HG03469 (cell line): ENCODE measurements at regions not wholly inside any gene's neighbourhood (a gene's known extent, or its start where the extent isn't known, plus 50 kb on each side); places are given as distances from the start of the nearest gene placed in this dataset.
"Not testable (repeated sequence)": the region's sequence is repeated elsewhere in the genome, so short reads cannot be mapped to it uniquely, and the experiment has no call there.

Source experiments
- ATAC-seq: cut with Tn5 transposase; IDR thresholded peaks from one replicate; pipeline ENCODE4 v1.9.1; 2021; ENCODE audit warnings: mild to moderate bottlenecking, moderate library complexity, moderate number of reproducible peaks; ENCODE audit not compliant: unreplicated experiment

GRCh38 chr9:31520301-31521085, 864.0 kb upstream of the ACO1 start:
- ATAC-seq, result peak; percentile 35

- no peak for ATAC-seq
These were observed 848.8 kb upstream of the ACO1 start for GRCh38 chr9:31535651-31536050.

GRCh38 chr9:31536471-31536870, 848.0 kb upstream of the ACO1 start:
- ATAC-seq, result no peak

GRCh38 chr9:31541721-31542281, 842.6 kb upstream of the ACO1 start:
- no peak for ATAC-seq

GRCh38 chr9:31542384-31543055, 841.9 kb upstream of the ACO1 start:
- ATAC-seq, result peak; percentile 99

- ATAC-seq, result no peak
These were observed 829.5 kb upstream of the ACO1 start for GRCh38 chr9:31554941-31555340.

- ATAC-seq, result no peak
These were observed 827.6 kb upstream of the ACO1 start for GRCh38 chr9:31556667-31557463.

- not testable (repeated sequence) for ATAC-seq
These were observed 812.3 kb upstream of the ACO1 start for GRCh38 chr9:31572190-31572589.

GRCh38 chr9:31573561-31573960, 810.9 kb upstream of the ACO1 start:
- no peak for ATAC-seq

GRCh38 chr9:31574006-31574765, 810.3 kb upstream of the ACO1 start:
- no peak for ATAC-seq

GRCh38 chr9:31582071-31582470, 802.4 kb upstream of the ACO1 start:
- ATAC-seq, result no peak

GRCh38 chr9:31582561-31582960, 801.9 kb upstream of the ACO1 start:
- ATAC-seq, result no peak

- ATAC-seq, result no peak
These were observed 799.3 kb upstream of the ACO1 start for GRCh38 chr9:31585158-31585557.

- ATAC-seq, result no peak
These were observed 797.3 kb upstream of the ACO1 start for GRCh38 chr9:31587146-31587545.

GRCh38 chr9:31588006-31588405, 796.4 kb upstream of the ACO1 start:
- no peak for ATAC-seq

GRCh38 chr9:31588756-31589155, 795.7 kb upstream of the ACO1 start:
- ATAC-seq, result no peak

- ATAC-seq, result no peak
These were observed 794.4 kb upstream of the ACO1 start for GRCh38 chr9:31590091-31590490.

GRCh38 chr9:31597086-31597485, 787.4 kb upstream of the ACO1 start:
- not testable (repeated sequence) for ATAC-seq

- ATAC-seq, result no peak
These were observed 786.5 kb upstream of the ACO1 start for GRCh38 chr9:31597977-31598376.

GRCh38 chr9:31601666-31602065, 782.8 kb upstream of the ACO1 start:
- ATAC-seq, result no peak

- ATAC-seq, result no peak
These were observed 779.9 kb upstream of the ACO1 start for GRCh38 chr9:31604531-31604930.
